ENCODE measurements at regions not wholly inside any gene's neighbourhood (a gene's known extent, or its start where the extent isn't known, plus 50 kb on each side); places are given as distances from the start of the nearest gene placed in this dataset.
A peak's percentile ranks its signal among the peaks of the same experiment; 100 is the strongest.

DNA sequence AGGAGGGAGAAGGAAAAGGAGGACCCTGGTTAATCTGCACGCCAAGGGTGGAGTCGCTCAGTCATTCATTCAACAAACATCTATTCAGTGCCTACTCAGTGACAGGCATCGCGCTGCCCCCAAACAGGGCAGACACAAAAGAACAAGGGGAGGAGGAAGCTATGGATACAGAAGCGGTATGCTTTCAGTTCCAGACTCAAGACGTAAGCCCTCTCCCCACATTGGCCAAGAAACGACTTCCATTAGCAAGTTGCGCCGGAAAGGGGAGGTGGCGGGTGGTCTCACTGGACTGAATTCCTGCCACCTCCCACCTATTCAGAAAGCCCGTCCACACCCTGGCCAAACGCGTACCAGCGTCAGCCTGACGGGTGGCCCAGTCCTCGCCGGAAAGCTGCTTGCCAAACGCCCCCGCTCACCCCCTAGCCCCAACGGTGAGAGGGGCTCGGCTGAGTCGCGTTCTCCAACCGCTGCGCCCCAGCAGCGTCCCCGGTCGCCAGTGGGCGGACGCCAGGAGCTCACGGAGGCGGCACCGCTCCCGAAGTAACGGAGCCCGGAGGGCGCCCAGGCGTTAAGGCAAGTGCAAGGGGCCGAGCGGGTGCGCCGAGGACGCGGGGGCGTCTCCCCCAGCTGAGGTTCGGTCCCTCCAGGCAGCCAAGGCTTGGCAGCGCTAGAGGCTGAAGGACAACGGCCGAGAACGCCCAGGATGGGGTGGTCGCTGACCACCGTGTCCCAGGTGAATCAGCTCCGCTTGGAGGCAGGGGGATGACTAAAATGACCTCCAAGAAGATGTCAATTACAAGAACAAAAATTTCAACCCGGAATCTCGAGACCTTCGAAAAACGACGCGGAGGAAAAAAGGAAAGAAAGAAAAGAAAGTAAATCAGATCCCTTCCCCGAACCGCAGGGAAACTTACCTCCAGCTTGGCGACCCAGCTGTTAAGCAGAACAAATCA is 470.7 kb downstream of the SOX9 start:
- no peak for DNase-seq

DNA sequence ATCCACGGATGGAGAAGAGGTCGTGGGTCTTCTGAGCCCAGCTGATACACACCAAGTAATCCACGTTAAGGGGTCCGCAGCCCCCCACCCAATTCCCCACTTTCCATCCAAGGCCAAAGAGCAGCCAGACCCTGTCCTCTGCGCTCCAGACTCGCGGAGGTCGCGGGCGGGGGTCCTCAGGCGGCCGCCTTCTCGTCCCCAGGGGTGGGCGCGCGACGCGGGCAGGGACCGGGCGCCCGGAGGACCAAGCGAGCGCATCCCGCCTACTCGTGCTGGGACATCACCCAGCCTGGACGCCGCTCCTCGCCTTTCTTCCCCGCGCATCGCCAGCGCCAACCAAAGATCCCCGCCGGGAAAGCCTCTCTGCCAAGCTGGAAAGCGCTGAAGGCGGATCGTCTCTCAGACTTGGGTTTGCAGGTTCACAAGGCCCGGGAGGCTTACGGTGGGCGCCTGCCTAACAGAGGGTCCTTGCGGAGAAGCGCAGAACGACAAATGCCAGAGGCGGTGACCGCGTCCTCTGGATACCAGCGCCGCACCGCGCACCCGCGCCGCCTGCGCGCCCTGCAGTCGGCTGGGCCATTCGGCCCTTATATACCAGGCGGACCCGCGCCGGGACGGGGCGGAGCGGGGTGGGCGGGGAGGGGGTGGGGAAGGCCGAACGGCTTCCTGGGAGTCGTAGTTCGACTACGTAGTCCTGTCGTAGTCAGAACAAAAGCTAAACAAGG is 471.6 kb downstream of the SOX9 start:
- peak; percentile 64 for DNase-seq

DNA sequence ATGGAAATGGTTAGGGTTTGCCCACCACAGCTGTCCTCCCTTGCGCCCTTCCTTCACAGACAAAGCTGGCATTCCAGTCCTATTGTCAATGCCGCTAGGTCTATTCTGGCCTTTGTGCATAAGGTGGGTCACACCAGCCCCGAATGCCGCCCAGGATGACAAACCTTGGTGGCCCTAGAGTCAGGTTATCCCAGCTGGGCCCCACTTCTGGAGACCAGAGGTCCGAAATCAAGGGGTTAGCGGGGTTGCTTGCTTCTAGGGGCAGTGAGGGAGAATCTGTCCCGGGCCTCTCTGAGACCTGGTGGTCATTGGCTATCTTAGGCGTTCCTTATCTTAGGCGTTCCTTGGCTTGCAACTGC is 472.1 kb downstream of the SOX9 start:
- DNase-seq = no peak

DNA sequence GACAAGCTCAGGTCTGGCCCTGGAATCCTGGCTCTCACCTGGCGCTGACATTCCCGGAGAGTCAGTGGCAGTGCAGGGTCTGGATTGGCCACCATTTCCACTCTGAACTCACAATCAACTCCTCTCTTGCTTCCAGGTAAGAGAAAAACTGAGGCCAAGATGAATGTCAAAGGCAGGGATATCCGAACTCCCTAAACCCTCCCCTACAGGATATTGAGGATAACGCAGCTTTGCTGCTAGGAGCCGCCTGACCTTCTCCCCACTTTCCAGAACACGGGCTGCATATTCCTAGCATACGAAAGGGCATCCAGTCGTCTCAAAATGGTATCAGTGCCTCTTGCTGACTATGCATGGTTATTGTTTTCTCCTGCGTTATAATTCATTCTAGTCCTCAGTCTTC is 473.4 kb downstream of the SOX9 start:
- no peak for DNase-seq

Measured in activated CD8-positive, alpha-beta memory T cell treated with anti-CD3 and anti-CD28 coated beads for 24 hours (primary cell).